Body of pancreas (tissue), 4 donors: ENCODE measurements at regions not wholly inside any gene's neighbourhood (a gene's known extent, or its start where the extent isn't known, plus 50 kb on each side); places are given as distances from the start of the nearest gene placed in this dataset.

Source experiments
- ATAC-seq: fragments of 150-250 bp; one replicate; pipeline ENCODE4 v1.9.1; 2016
- DNase-seq, 4 donors: peaks; one replicate each; pipeline ENCODE4 v3.0.0-alpha.2; 2019
- H3K27ac ChIP-seq, 4 donors: fragments of 200-600 bp; sonication (generic); 1 replicate in 3 of 4; 2 replicates in 1 of 4; pipeline versions ENCODE4 v1.5.1 to v1.6.1; 2016 to 2019; ENCODE audit warnings: mild to moderate bottlenecking in 1 of 4, mixed read lengths in 1 of 4, moderate library complexity in 1 of 4
- H3K27me3 ChIP-seq, 2 donors: fragments of 200-600 bp; sonication (generic); one replicate each; pipeline ENCODE4 v1.6.0; 2016; ENCODE audit warnings: mild to moderate bottlenecking in 1 of 2
- H3K36me3 ChIP-seq, 2 donors: fragments of 200-600 bp; sonication (generic); replicated peaks in 1 of 2; 2 replicates each; pipeline ENCODE4 v1.5.1; 2016; ENCODE audit warnings: low read depth in 2 of 2; ENCODE audit not compliant: insufficient read depth in 1 of 2
- H3K4me1 ChIP-seq: fragments of 200-600 bp; sonication (generic); one replicate; pipeline ENCODE4 v1.6.0; 2016
- H3K4me3 ChIP-seq, 2 donors: fragments of 200-600 bp; sonication (generic); 1 replicate in 1 of 2; 2 replicates in 1 of 2; pipeline ENCODE4 v1.5.1; 2016 to 2019
- H3K9me3 ChIP-seq, 3 donors: fragments of 200-600 bp; sonication (generic); 1 replicate in 2 of 3; 2 replicates in 1 of 3; pipeline ENCODE4 v1.5.1; 2016
- POLR2A ChIP-seq, 3 donors: fragments of 450-650 bp; IDR thresholded peaks; one replicate each; pipeline ENCODE4 v1.6.1; 2016; ENCODE audit warnings: antibody characterized with exemption in 3 of 3, mild to moderate bottlenecking in 2 of 3
- WGBS, 2 donors: methylation state at CpG; one replicate each; pipeline ENCODE4 v1.1.5; 2017; 5-methylcytosine and 5-hydroxymethylcytosine counted together
- intact Hi-C: fragments of 100-400 bp; cut with DNase I; formaldehyde crosslinking; loops from one replicate; pipeline ENCODE4 v1.15.1; 2023
- TF ChIP-seq, protein P1 (sequence below), 7 experiments: fragments of 450-650 bp in 4 of 7; fragments of 200-600 bp in 3 of 7; sonication (generic) in 3 of 7; IDR thresholded peaks; one replicate each; pipeline ENCODE4 v1.5.1; 2016 to 2019; ENCODE audit warnings: antibody characterized with exemption in 7 of 7

DNA sequence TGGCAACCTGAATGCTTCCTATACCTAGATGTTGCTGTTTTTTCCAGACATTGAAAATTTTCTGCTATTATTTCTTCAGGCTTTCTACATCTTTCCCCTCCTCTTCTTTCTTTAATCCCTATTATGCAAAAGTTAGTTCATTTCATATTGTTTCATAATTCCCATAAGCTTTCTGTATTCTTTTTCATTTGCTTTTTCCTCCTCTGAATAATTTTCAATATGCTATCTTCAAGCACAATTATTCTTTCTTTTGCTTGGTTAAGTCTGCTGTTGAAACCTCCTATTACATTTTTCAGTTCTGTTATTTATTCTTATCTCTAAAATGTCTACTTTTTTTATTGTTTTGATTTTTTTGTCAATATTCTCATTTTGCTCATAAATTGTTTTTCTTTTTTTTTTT lies 947.1 kb upstream of the MIR17HG start:
- no peaks in the 10 kb centered on the region for H3K4me1 ChIP-seq
- no peaks in the 10 kb centered on the region for H3K36me3 ChIP-seq
- no peaks in the 10 kb centered on the region for H3K27me3 ChIP-seq
- H3K27ac ChIP-seq, result no peak overlapping the region
- ATAC-seq, result no peak
- no peaks in the 10 kb centered on the region for H3K9me3 ChIP-seq
- TF ChIP-seq, protein P1, sequence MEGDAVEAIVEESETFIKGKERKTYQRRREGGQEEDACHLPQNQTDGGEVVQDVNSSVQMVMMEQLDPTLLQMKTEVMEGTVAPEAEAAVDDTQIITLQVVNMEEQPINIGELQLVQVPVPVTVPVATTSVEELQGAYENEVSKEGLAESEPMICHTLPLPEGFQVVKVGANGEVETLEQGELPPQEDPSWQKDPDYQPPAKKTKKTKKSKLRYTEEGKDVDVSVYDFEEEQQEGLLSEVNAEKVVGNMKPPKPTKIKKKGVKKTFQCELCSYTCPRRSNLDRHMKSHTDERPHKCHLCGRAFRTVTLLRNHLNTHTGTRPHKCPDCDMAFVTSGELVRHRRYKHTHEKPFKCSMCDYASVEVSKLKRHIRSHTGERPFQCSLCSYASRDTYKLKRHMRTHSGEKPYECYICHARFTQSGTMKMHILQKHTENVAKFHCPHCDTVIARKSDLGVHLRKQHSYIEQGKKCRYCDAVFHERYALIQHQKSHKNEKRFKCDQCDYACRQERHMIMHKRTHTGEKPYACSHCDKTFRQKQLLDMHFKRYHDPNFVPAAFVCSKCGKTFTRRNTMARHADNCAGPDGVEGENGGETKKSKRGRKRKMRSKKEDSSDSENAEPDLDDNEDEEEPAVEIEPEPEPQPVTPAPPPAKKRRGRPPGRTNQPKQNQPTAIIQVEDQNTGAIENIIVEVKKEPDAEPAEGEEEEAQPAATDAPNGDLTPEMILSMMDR (IDR thresholded peaks at IDR 0.05), result no peak
- TF ChIP-seq POLR2A (IDR thresholded peaks at IDR 0.05), result no peak
- DNase-seq, result no peak
- intact Hi-C loops, result no loop called here
- no peak overlapping the region for H3K4me3 ChIP-seq

DNA sequence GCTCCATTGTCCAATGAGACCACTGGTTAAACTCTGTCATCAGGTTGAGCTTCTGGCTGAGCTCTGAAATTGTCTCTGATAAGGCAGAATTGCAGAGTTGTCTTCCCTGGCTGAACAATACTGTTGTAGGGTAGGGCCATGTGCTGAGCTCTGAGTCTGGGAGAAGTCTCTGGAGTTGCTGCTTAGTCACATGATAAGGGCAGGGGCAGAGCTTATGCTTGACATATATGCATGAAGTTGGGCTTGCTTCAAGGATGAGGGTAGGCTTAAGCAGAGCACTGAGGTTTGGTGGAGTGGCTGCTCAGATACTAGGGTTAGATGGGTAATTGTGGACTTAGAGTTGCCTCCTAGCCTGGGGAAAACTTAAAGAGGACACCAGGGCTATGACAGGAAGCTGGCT lies 946.3 kb upstream of the MIR17HG start:
- no peak for TF ChIP-seq POLR2A (IDR thresholded peaks at IDR 0.05)
- TF ChIP-seq, protein P1 (IDR thresholded peaks at IDR 0.05), result no peak
- H3K27ac ChIP-seq, result no peak overlapping the region
- intact Hi-C loops, result no loop called here
- no peaks in the 10 kb centered on the region for H3K36me3 ChIP-seq
- DNase-seq (no peak), ATAC-seq (no peak)
- no peaks in the 10 kb centered on the region for H3K9me3 ChIP-seq
- H3K4me3 ChIP-seq, result no peak overlapping the region
- H3K4me1 ChIP-seq, result no peaks in the 10 kb centered on the region
- H3K27me3 ChIP-seq, result no peaks in the 10 kb centered on the region

DNA sequence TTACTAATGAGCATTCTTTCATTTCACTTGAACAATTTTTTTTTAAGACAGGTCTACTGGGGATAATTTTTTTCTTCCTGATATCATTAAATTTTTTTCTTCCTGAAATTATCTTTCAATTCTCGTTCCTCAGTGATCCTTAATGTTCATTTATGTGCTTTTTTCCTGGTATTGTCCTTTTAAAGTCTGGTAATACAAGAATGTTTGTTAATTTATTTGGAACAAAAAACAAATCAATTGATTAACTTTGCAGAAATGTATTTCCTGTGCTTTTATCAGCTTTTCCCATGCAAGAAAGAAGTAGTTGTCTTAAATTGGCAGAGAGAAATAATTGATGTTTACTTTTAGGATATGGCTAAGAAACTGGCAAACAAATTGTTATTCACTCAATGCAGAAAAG lies 945.4 kb upstream of the MIR17HG start:
- no peak overlapping the region for H3K27ac ChIP-seq
- ATAC-seq, result no peak
- H3K9me3 ChIP-seq, result no peaks in the 10 kb centered on the region
- no peaks in the 10 kb centered on the region for H3K4me1 ChIP-seq
- no peak for DNase-seq
- H3K36me3 ChIP-seq, result no peaks in the 10 kb centered on the region
- no peak overlapping the region for H3K4me3 ChIP-seq
- no peak for TF ChIP-seq POLR2A (IDR thresholded peaks at IDR 0.05)
- TF ChIP-seq, protein P1 (IDR thresholded peaks at IDR 0.05), result no peak
- H3K27me3 ChIP-seq, result no peaks in the 10 kb centered on the region
- WGBS, 2 donors, result 43 to 45% methylated on average over 1 of the region's 1 CpG
- intact Hi-C loops, result no loop called here

DNA sequence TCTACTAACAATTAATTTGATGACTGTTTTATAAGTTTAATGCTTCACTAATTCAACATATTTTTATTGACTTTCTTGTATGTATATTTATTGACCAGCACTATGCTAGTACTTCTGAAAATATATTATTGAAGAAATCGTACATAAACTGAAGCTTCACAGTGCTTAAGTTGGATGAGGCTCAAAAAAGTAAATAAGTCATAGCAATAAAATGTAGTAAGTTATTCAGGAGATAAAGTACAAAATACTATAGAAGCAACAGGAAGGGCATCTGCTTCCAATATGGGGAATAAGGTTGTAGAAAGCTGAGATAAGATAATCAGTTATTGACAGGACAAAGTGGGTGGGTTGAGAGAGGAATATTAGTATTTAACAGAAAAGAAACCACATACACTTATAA lies 944.9 kb upstream of the MIR17HG start:
- Histone ChIP-seq H3K4me3 (no peak overlapping the region), H3K9me3 (no peaks in the 10 kb centered on the region), H3K4me1 (no peaks in the 10 kb centered on the region), H3K27me3 (no peaks in the 10 kb centered on the region), H3K36me3 (no peaks in the 10 kb centered on the region), H3K27ac (no peak overlapping the region)
- 58 to 67% methylated on average over 1 of the region's 1 CpG for WGBS, 2 donors
- TF ChIP-seq, protein P1 (IDR thresholded peaks at IDR 0.05), result no peak
- TF ChIP-seq POLR2A (IDR thresholded peaks at IDR 0.05), result no peak
- ATAC-seq (no peak), DNase-seq (no peak)
- intact Hi-C loops, result no loop called here

DNA sequence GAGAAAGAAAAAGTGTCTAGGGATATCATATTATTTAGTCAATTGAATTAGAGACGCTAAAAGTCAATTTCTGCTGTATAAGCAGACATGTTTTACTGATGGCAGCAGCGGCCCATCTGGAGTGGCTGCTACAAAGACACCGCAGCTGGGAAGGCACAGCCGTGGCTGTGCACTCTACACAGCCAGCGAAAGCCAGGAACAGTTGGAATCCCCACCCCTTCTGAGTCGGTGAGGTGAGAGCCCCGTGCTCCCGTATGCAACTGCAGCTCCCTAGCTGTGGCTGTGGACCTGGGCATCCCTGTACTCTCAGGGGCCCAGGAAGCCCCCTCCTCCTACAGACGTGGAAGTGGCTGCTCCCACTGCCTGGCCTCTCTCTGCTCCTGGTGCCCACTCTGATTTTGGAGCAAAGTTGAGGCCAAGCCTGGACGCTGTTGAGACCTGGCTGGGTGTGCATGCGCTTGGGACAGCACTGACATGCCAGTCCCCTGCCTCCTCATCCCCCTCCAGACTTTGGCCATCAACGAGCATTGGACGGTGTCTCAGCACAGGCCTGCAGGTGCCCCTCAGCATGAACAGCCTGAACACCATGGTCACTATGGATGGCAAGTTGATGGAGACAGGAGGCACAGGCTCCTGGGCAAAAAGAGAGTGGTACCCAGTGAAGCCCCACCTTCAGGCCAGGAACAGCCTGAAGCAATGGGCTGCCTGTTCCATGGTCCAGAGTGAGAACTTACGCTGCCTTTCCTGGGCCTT lies 944.0 kb upstream of the MIR17HG start:
- H3K27ac ChIP-seq, result no peak overlapping the region
- H3K4me3 ChIP-seq, result no peak overlapping the region
- DNase-seq (no peak), ATAC-seq (no peak)
- no peaks in the 10 kb centered on the region for H3K9me3 ChIP-seq
- H3K27me3 ChIP-seq, result no peaks in the 10 kb centered on the region
- 83 to 96% methylated on average over 9 to 14 of the region's 14 CpGs for WGBS, 2 donors
- H3K36me3 ChIP-seq, result no peaks in the 10 kb centered on the region
- no peaks in the 10 kb centered on the region for H3K4me1 ChIP-seq
- TF ChIP-seq, protein P1 (IDR thresholded peaks at IDR 0.05), result no peak
- TF ChIP-seq POLR2A (IDR thresholded peaks at IDR 0.05), result no peak
- intact Hi-C loops, result no loop called here
